ENCODE measurements at regions not wholly inside any gene's neighbourhood (a gene's known extent, or its start where the extent isn't known, plus 50 kb on each side); places are given as distances from the start of the nearest gene placed in this dataset.

- no peak for DNase-seq
These were observed 220.0 kb downstream of the ESM1 start for GRCh38 chr5:54765165-54766028.

GRCh38 chr5:54764102-54765090, 221.0 kb downstream of the ESM1 start:
- no peak for DNase-seq

- peak; percentile 23 for DNase-seq
These were observed 224.1 kb downstream of the ESM1 start for GRCh38 chr5:54761213-54761701.

GRCh38 chr5:54760182-54760935, 225.0 kb downstream of the ESM1 start:
- DNase-seq: no peak

GRCh38 chr5:54758038-54758437, 227.4 kb downstream of the ESM1 start:
- no peak for DNase-seq

- no peak for DNase-seq
These were observed 227.9 kb downstream of the ESM1 start for GRCh38 chr5:54757541-54757940.

GRCh38 chr5:54756796-54757402, 228.5 kb downstream of the ESM1 start:
- no peak for DNase-seq

GRCh38 chr5:54756301-54756700, 229.1 kb downstream of the ESM1 start:
- no peak for DNase-seq

- DNase-seq: no peak
These were observed 230.5 kb downstream of the ESM1 start for GRCh38 chr5:54754878-54755277.

GRCh38 chr5:54754420-54754819, 231.0 kb downstream of the ESM1 start:
- DNase-seq: no peak

- DNase-seq: no peak
These were observed 231.6 kb downstream of the ESM1 start for GRCh38 chr5:54753753-54754152.

GRCh38 chr5:54753034-54753433, 232.4 kb downstream of the ESM1 start:
- no peak for DNase-seq

GRCh38 chr5:54748527-54748926, 231.0 kb downstream of the SNX18 start:
- DNase-seq: no peak

- DNase-seq: no peak
These were observed 229.3 kb downstream of the SNX18 start for GRCh38 chr5:54746777-54747398.

- DNase-seq: no peak
These were observed 228.8 kb downstream of the SNX18 start for GRCh38 chr5:54746346-54746745.

- DNase-seq: no peak
These were observed 228.0 kb downstream of the SNX18 start for GRCh38 chr5:54745599-54745998.

GRCh38 chr5:54743997-54744788, 226.6 kb downstream of the SNX18 start:
- DNase-seq: peak; percentile 18

GRCh38 chr5:54743581-54743980, 226.0 kb downstream of the SNX18 start:
- DNase-seq: no peak

GRCh38 chr5:54742417-54742891, 224.9 kb downstream of the SNX18 start:
- DNase-seq: peak; percentile 45

GRCh38 chr5:54741711-54742110, 224.2 kb downstream of the SNX18 start:
- DNase-seq: no peak

GRCh38 chr5:54740141-54740540, 222.6 kb downstream of the SNX18 start:
- no peak for DNase-seq
